HG03095 (cell line): ENCODE measurements at regions not wholly inside any gene's neighbourhood (a gene's known extent, or its start where the extent isn't known, plus 50 kb on each side); places are given as distances from the start of the nearest gene placed in this dataset.
A peak's percentile ranks its signal among the peaks of the same experiment; 100 is the strongest.
"Not testable (repeated sequence)": the region's sequence is repeated elsewhere in the genome, so short reads cannot be mapped to it uniquely, and the experiment has no call there.

Experiments
- ATAC-seq: cut with Tn5 transposase; IDR thresholded peaks from one replicate; pipeline ENCODE4 v1.9.1; 2021; ENCODE audit warnings: moderate library complexity; ENCODE audit not compliant: unreplicated experiment

DNA sequence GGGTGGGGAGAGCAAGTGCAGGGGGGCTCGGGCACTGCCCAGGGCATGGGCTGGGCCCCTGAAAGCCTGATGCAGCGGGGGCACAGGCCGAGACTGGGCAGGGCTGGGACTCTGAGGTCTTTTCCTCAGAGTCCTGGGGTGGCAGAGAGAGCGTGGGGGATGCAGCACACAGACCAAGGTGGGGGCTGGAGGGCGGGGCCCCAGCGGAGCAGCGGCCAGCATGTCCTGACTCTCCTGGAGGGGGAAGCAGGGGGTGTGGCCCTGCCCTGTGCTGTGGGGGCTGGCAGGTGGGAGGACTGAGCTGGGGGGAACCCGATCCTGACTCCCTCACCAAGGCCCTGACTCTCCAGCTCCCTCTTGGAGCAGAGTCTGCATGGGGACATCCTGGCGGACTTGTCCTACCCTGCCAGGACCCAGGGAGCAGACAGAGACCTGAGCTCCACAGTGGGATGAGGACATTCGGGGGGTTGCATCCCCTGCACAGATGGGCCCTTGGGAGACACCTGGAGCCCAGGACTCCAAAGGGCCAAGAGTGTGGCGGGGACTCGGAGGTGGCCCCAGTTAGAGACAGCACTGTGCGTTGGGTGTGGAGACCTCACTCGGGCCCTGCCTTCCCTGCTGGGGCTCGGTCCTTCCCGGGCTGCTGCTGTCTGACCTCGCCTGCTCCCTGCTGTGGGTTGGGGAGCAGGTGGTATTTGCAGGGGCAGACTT lies 326.1 kb downstream of the TMEM121 start:
- no peak for ATAC-seq

DNA sequence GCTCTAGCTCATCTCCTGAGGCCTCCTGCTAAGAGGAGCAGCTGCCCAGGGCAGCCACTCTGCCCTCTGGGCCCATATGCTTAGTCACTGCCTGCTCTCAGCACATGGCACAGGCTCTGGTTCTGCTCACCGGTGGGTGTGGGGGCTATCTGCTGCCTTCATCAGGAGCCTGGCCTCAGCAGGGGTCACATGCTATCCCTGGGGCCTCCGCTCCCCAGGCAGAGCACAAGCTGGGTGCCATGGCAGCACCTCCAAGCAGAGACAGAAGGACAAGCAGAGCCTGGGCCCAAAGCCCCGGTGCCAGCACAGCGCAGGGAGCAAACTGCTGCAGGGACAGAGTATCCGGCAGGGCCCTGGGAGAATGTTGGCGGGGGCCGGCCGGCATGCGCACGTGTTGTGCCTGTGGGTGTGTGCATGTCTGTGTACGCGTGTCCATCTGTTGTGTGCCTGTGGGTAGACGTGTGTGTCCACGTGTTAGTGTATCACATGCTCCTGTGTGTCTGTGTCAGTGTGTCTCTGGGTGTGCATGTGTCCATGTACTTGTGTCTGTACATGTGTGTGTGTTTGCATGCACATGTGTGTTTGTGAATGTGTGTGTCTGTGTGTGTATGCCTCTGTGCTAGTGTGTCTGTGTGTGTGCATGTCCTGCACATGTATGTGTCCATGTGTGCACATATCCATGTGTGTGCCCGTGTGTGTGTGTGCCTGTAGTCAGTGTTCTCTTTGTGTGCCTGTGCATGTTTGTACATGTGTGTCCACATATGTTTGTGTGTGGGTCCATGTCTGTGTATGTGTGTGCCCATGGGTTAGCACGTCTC lies 326.9 kb downstream of the TMEM121 start:
- ATAC-seq = no peak

DNA sequence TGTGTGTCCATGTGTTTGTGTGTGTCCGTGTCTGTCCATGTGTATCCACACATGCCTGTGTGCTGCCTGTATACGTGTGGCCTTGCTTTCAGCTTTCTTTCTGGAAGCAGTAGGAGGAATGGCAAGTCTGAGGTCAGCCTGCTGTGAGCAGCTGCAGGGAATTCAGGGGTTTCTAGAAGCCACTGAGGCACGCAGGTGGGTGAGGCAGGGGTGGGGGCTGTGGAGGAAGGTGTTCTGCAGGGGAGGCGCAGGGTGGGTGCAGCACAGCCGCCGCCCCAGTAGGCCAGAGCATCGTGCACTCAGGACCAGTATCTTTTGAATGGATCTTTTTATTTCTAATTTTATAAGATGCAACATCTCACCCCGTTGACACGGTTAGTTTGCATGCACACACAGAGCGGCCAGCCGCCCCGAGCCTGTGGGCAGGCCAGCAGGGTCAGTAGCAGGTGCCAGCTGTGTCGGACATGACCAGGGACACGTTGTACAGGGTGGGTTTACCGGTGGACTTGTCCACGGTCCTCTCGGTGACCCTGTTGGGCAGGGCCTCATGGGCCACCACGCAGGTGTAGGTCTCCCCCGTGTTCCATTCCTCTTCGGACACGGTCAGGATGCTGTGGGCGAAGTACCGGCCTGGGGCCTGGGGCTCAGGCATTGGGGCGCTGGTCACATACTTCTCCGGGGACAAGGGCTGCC lies 327.7 kb downstream of the TMEM121 start:
- no peak for ATAC-seq

DNA sequence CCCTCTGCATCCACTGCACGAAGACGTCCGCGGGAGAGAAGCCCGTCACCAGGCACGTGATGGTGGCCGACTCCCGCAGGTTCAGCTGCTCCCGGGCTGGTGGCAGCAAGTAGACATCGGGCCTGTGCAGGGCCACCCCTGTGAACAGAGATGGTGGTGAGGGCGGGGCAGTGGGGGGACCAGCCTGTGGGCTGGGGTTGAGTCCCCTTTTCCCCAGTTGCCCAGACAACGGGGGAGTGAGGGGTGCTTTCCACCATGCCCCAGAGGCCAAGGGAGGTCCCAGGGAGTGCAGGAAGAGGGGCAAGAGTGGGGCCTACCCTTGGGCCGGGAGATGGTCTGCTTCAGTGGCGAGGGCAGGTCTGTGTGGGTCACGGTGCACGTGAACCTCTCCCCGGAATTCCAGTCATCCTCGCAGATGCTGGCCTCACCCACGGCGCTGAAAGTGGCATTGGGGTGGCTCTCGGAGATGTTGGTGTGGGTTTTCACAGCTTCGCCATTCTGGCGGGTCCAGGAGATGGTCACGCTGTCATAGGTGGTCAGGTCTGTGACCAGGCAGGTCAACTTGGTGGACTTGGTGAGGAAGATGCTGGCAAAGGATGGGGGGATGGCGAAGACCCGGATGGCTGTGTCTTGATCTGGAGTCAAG lies 328.3 kb downstream of the TMEM121 start:
- no peak for ATAC-seq

DNA sequence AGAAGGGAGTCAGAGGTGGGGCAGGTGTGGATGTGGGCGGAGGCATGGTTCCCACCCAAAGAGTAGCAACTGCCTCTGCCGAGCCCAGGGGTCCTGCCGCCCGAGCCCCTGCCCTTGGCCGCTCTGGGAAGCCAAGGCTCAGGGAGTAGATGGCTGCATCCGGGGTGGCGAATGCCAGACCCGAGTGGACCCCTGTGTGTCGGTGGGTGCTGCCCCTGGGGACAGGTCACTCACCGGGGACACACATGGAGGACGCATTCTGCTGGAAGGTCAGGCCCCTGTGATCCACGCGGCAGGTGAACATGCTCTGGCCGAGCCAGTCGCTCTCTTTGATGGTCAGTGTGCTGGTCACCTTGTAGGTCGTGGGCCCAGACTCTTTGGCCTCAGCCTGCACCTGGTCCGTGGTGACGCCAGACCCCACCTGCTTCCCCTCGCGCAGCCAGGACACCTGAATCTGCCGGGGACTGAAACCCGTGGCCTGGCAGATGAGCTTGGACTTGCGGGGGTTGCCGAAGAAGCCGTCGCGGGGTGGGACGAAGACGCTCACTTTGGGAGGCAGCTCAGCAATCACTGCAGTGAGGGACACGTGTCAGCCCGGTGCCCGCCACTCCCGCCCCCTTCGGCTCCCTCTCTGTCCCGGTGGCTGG lies 329.0 kb downstream of the TMEM121 start:
- ATAC-seq = no peak

DNA sequence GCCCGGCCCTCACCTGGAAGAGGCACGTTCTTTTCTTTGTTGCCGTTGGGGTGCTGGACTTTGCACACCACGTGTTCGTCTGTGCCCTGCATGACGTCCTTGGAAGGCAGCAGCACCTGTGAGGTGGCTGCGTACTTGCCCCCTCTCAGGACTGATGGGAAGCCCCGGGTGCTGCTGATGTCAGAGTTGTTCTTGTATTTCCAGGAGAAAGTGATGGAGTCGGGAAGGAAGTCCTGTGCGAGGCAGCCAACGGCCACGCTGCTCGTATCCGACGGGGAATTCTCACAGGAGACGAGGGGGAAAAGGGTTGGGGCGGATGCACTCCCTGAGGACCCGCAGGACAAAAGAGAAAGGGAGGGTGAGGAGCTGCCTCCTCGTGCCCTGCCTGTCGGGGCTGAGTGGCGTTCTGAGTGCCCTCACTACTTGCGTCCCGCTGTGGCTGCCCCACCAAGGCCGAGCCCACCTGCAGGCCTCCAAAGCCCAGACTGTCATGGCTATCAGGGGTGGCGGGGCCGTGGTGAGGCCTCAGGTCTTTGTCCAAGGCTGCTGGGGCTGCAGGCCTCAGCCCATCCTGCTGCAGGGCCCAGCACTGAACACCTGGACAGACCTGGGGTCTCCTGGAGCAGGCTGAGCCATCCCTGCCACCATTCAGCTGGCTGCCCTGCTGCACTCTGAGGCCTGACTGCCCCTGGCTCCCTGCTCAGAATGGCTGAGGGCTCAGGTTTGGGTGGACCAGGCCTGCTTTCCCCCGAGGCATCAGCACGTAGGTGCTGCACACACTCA lies 329.7 kb downstream of the TMEM121 start:
- ATAC-seq = no peak

DNA sequence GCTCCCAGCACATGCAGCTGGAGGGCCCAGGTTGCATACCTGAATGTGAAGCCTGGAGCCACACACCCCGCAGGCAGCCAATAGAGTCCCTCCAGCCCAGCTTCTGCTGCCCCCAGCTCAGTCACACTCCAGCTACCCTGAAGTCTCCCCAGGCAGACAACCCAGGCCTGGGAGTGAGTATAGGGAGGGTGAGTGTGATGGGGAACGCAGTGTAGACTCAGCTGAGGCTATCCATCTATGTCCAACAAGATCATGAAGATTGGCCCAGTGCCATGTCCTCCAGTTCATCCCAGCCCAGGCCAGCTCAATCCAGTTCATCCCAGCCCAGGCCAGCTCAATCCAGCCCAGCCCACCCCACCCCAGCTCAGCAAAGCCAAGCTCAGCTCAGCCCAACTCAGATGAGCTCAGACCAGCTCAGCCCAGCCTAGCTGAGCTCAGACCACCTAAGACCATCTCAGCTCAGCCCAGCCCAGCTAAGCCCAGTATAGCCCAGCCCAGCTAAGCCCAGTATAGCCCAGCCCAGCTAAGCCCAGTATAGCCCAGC lies 330.4 kb downstream of the TMEM121 start:
- ATAC-seq = no peak

DNA sequence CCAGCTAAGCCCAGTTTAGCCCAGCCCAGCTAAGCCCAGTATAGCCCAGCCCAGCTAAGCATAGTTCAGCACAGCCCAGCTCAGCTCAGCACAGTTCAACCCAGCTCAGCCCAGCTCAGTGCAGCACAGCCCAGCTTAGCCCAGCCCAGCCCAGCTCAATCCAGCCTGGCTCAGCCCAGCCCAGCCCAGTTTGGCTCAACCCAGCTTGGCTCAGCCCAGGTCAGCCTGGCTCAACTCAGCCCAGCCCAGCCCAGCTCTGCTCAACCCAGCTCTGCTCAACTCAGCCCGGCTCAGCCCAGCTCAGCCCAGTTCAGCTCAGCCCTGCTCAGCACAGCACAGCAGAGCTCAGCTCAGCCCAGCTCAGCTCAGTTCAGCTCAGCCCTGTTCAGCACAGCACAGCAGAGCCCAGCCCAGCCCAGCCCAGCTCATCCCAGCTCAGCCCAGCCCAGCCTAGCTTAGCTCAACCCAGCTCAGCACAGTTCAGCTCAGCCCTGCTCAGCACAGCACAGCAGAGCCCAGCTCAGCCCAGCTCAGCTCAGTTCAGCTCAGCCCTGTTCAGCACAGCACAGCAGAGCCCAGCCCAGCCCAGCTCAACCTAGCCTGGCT lies 330.9 kb downstream of the TMEM121 start:
- ATAC-seq = no peak

DNA sequence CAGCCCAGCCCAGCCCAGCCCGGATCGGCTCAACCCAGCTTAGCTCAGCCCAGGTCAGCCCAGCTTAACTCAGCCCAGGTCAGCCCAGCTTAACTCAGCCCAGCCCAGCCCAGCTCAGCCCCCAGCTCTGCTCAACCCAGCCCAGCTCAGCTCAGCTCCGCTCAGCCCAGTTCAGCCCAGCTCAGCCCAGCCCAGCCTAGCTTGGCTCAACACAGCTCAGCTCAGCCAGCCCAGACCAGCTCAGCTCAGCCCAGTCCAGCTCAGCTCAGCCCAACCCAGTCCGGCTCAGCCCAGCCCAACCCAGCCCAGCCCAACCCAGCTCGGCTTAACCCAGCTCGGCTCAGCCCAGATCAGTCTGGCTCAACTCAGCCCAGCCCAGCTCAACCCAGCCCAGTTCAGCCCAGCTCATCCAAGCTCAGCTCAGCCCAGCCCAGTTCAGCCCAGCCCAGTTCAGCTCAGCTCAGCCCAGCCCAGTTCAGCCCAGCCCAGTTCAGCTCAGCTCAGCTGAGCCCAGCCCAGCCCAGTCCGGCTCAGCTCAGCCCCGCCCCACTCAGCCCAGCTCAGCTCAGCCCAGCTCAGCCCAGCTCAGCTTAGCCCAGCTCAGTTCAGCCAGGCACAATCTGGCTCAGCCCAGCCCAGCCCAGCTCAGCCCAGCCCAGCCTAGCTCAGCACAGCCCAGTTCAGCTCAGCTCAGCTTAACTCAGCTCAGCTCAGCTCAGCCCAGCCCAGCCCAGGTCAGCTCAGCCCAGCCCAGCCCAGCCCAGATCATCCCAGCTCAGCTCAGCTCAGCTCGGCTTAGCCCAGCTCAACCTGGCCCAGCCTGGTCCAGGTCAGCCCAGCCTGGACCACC lies 331.7 kb downstream of the TMEM121 start:
- no peak for ATAC-seq

DNA sequence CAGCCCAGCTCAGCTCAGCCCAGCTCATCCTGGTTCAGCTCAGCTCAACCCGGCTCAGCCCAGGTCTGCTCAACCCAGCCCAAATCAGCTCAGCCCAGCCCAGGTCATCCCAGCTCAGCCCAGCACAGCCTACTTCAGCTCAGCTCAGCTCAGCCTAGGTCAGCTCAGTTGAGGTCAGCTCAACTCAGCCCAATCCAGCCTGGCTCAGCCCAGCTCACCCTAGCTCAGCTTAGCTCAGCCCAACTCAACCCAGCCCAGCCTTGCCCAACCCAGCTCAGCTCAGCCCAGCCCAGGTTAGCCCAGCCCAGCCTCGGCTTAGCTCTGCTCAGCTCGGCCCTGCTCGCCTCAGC lies 332.3 kb downstream of the TMEM121 start:
- no peak for ATAC-seq

DNA sequence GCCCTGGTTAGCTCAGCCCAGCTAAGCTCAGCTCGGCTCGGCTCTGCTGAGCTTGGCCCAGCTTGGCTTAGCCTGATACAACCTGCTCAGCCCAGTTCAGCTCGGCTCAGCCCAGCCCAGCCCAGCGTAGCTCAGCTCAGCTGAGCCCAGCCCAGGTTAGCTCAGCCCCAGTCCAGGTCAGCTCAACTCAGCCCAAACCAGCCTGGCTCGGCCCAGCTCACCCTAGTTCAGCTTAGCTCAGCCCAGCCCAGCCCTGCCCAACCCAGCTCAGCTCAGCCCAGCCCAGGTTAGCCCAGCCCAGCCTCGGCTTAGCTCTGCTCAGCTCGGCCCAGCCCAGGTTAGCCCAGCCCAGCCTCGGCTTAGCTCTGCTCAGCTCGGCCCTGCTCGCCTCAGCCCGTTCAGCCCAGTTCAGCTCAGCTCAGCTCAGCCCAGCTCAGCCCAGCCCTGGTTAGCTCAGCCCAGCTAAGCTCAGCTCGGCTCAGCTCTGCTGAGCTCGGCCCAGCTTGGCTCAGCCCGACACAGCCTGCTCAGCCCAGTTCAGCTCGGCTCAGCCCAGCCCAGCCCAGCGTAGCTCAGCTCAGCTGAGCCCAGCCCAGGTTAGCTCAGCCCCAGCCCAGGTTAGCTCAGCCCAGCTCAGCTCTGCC lies 332.8 kb downstream of the TMEM121 start:
- not testable (repeated sequence) for ATAC-seq

DNA sequence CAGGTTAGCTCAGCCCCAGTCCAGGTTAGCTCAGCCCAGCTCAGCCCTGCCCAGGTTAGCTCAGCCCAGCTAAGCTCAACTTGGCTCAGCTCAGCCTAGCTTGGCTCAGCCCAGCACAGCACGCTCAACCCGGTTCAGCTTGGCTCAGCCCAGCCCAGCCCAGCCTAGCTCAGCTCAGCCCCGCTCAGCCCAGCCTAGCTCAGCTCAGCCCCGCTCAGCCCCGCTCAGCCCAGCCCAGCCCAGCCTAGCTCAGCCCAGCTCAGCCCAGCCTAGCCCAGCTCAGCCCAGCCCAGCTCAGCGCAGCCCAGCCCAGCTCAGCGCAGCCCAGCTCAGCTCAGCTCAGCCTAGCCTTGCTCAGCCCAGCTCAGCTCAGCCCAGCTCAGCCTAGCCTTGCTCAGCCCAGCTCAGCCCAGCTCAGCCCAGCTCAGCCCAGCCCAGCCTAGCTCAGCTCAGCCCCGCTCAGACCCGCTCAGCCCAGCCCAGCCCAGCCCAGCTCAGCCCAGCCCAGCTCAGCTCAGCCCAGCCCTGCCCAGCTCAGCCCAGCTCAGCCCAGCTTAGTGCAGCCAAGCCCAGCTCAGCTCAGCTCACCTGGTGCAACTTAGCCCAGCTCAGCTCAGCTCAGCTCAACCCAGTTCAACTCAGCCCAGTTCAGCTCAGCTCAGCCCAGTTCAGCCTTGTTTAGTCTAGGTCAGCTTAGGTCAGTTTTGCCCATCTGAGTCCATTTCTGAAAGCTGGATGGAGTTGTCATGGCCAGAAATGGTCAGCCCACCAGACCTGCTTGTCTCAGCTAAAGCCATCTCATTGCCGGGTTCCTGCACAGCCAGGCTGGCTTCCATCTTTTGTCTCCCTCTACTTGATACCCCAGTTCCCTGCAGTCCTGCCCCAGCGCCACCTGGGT lies 333.6 kb downstream of the TMEM121 start:
- ATAC-seq = no peak

DNA sequence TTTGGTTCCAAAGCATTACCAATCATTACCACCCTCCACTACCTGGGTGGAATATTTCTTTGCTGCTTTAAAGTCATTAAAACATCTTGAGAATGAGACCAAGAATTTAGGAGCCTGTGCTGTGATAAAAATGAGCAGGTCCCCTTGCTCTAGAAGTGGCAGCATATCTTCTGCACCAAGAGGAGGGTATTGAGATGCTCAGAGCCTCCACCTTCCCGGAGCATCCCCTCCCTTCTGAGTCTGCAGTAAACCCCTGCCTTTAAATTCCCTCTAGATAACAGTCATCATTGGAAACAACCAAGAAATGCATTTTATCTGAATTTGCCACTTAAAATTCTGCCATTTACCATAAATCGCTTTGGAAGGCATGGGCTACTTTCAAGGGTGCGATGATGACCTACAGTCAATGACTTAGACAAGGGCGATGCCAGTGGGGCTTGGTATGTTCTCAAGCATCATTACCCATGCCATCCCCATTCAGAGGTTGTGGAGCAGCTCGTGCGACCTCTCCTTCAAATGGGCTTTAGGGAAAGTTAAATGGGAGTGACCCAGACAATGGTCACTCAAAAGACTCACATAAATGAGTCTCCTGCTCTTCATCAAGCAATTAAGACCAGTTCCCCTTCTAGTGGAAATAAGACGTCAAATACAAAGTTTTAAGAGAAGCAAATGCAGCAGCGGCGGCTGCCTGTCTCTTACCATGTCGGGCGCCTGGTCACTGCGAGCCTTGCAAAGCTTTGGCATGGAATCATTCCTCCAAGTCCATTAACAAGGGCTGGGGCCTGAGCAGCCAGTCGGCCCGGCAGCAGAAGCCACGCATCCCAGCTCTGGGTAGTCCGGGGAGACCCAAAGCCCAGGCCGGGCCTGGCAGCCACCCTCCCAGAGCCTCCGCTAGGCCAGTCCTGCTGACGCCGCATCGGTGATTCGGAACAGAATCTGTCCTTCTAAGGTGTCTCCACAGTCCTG lies 334.5 kb downstream of the TMEM121 start:
- no peak for ATAC-seq

DNA sequence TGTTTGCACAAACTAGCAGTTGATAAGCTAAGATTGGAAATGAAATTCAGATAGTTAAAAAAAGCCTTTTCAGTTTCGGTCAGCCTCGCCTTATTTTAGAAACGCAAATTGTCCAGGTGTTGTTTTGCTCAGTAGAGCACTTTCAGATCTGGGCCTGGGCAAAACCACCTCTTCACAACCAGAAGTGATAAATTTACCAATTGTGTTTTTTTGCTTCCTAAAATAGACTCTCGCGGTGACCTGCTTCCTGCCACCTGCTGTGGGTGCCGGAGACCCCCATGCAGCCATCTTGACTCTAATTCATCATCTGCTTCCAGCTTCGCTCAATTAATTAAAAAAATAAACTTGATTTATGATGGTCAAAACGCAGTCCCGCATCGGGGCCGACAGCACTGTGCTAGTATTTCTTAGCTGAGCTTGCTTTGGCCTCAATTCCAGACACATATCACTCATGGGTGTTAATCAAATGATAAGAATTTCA lies 335.6 kb downstream of the TMEM121 start:
- peak; percentile 50 for ATAC-seq

DNA sequence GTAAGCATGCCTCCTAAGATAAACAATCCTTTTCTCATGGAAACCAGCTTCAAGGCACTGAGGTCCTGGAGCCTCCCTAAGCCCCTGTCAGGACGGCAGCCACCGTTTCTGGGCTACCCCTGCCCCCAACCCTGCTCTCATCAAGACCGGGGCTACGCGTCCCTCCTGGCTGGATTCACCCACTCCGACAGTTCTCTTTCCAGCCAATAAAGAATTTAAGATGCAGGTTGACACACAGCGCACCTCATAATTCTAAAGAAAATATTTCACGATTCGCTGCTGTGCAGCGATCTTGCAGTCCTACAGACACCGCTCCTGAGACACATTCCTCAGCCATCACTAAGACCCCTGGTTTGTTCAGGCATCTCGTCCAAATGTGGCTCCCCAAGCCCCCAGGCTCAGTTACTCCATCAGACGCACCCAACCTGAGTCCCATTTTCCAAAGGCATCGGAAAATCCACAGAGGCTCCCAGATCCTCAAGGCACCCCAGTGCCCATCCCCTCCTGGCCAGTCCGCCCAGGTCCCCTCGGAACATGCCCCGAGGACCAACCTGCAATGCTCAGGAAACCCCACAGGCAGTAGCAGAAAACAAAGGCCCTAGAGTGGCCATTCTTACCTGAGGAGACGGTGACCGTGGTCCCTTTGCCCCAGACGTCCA lies 336.3 kb downstream of the TMEM121 start:
- no peak for ATAC-seq
